ENCODE measurements at regions not wholly inside any gene's neighbourhood (a gene's known extent, or its start where the extent isn't known, plus 50 kb on each side); places are given as distances from the start of the nearest gene placed in this dataset.

- ChIA-PET POLR2A (no interaction called here), CTCF (no interaction called here)
Observed at GRCh38 chr20:50242548-50242862, 51.9 kb downstream of the CEBPB start.

GRCh38 chr20:50242863-50243609, 52.4 kb downstream of the CEBPB start:
- ChIA-PET POLR2A (interaction anchor here (0.5 kb wide), 1 partner anchor 350 kb away, joined by 4 read pairs; no protein-coding TSS in a partner anchor), CTCF (no interaction called here)

- ChIA-PET POLR2A (no interaction called here), CTCF (interaction anchor here (0.6 kb wide), 1 partner anchor 173 kb away, joined by 4 read pairs; no protein-coding TSS in a partner anchor)
Observed at GRCh38 chr20:50243610-50244351, 53.2 kb downstream of the CEBPB start.

- POLR2A ChIA-PET = no interaction called here
- CTCF ChIA-PET = interaction anchor here (0.5 to 0.6 kb wide), 2 partner anchors 174 to 211 kb away, joined by 4 to 6 read pairs; no protein-coding TSS in a partner anchor
Observed at GRCh38 chr20:50244352-50245149, 53.9 kb downstream of the CEBPB start.

- ChIA-PET POLR2A (no interaction called here), CTCF (interaction anchor here (0.5 kb wide), 1 partner anchor 210 kb away, joined by 6 read pairs; no protein-coding TSS in a partner anchor)
Observed at GRCh38 chr20:50245498-50246366, 55.1 kb downstream of the CEBPB start.

- CTCF ChIA-PET = no interaction called here
- POLR2A ChIA-PET = no interaction called here
Observed at GRCh38 chr20:50246367-50247195, 56.0 kb downstream of the CEBPB start.

- POLR2A ChIA-PET = no interaction called here
- CTCF ChIA-PET = interaction anchor here (1.8 kb wide), 1 partner anchor 12 kb away, joined by 5 read pairs; no protein-coding TSS in a partner anchor
Observed at GRCh38 chr20:50247196-50248094, 56.8 kb downstream of the CEBPB start.

- ChIA-PET CTCF (interaction anchor here (1.8 kb wide), 1 partner anchor 11 kb away, joined by 5 read pairs; no protein-coding TSS in a partner anchor), POLR2A (no interaction called here)
Observed at GRCh38 chr20:50248104-50248641, 57.5 kb downstream of the CEBPB start.

- POLR2A ChIA-PET = no interaction called here
- CTCF ChIA-PET = no interaction called here
Observed at GRCh38 chr20:50249447-50250388, 59.1 kb downstream of the CEBPB start.

- CTCF ChIA-PET = no interaction called here
- POLR2A ChIA-PET = no interaction called here
Observed at GRCh38 chr20:50250679-50251382, 60.2 kb downstream of the CEBPB start.

GRCh38 chr20:50251383-50251748, 60.7 kb downstream of the CEBPB start:
- CTCF ChIA-PET = no interaction called here
- POLR2A ChIA-PET = no interaction called here

GRCh38 chr20:50251992-50252511, 61.4 kb downstream of the CEBPB start:
- ChIA-PET CTCF (no interaction called here), POLR2A (no interaction called here)

GRCh38 chr20:50252701-50253100, 62.1 kb downstream of the CEBPB start:
- POLR2A ChIA-PET = no interaction called here
- CTCF ChIA-PET = no interaction called here

GRCh38 chr20:50253101-50253500, 62.5 kb downstream of the CEBPB start:
- ChIA-PET POLR2A (no interaction called here), CTCF (no interaction called here)

- CTCF ChIA-PET = interaction anchor here (1.0 kb wide), 1 partner anchor 25 kb away, joined by 3 read pairs; no protein-coding TSS in a partner anchor
- POLR2A ChIA-PET = no interaction called here
Observed at GRCh38 chr20:50254466-50255079, 63.9 kb downstream of the CEBPB start.
